Neuronal stem cell (in vitro differentiated cells): ENCODE measurements at regions not wholly inside any gene's neighbourhood (a gene's known extent, or its start where the extent isn't known, plus 50 kb on each side); places are given as distances from the start of the nearest gene placed in this dataset.

Source experiments
- DNase-seq: peaks from one replicate; pipeline ENCODE4 v3.0.0-alpha.2; 2013; ENCODE audit warnings: low spot score
- H2AFZ ChIP-seq: one replicate; pipeline ENCODE4 v1.6.1; 2013; ENCODE audit warnings: mild to moderate bottlenecking, low read length, inconsistent platforms
- H2AK5ac ChIP-seq: 2 replicates; pipeline ENCODE4 v1.6.1; 2013; ENCODE audit warnings: low read depth, mild to moderate bottlenecking, inconsistent platforms, low read length, moderate library complexity, mixed read lengths
- H2BK120ac ChIP-seq: 2 replicates; pipeline ENCODE4 v1.6.1; 2013; ENCODE audit warnings: low read depth, mild to moderate bottlenecking, inconsistent platforms, low read length, moderate library complexity, mixed read lengths
- H2BK12ac ChIP-seq: one replicate; pipeline ENCODE4 v1.6.1; 2013; ENCODE audit warnings: low read length, inconsistent platforms
- H2BK15ac ChIP-seq: 2 replicates; pipeline ENCODE4 v1.6.1; 2013; ENCODE audit warnings: mild to moderate bottlenecking, low read length, inconsistent platforms, mixed read lengths
- H2BK5ac ChIP-seq: one replicate; pipeline ENCODE4 v1.6.1; 2013; ENCODE audit warnings: inconsistent platforms, mild to moderate bottlenecking, low read length, moderate library complexity
- H3K14ac ChIP-seq: one replicate; pipeline ENCODE4 v1.6.1; 2013; ENCODE audit warnings: low read length, inconsistent platforms
- H3K18ac ChIP-seq: 2 replicates; pipeline ENCODE4 v1.6.1; 2013; ENCODE audit warnings: low read length, inconsistent platforms
- H3K23ac ChIP-seq: 2 replicates; pipeline ENCODE4 v1.6.1; 2013; ENCODE audit warnings: low read depth, mild to moderate bottlenecking, mixed read lengths, low read length, inconsistent platforms; ENCODE audit not compliant: poor library complexity
- H3K27ac ChIP-seq: replicated peaks from 3 replicates; pipeline ENCODE4 v1.5.1; 2013; ENCODE audit warnings: low read length, inconsistent platforms
- H3K27me3 ChIP-seq, 3 experiments: 2 replicates each; pipeline ENCODE4 v1.6.1; 2013; ENCODE audit warnings: low read length in 3 of 3, mild to moderate bottlenecking in 2 of 3, inconsistent platforms in 1 of 3, low read depth in 1 of 3, mixed read lengths in 1 of 3, moderate library complexity in 1 of 3; ENCODE audit not compliant: control insufficient read depth in 3 of 3, insufficient read depth in 3 of 3
- H3K36me3 ChIP-seq, 2 donors: replicated peaks in 1 of 2; 2 replicates each; pipeline ENCODE4 v1.6.1; 2013; ENCODE audit warnings: low read length in 2 of 2; ENCODE audit not compliant: control insufficient read depth in 2 of 2, insufficient read depth in 2 of 2
- H3K4ac ChIP-seq: 2 replicates; pipeline ENCODE4 v1.6.1; 2013; ENCODE audit warnings: inconsistent platforms, mild to moderate bottlenecking, low read length, moderate library complexity
- H3K4me1 ChIP-seq, 2 donors: 1 replicate in 1 of 2; 2 replicates in 1 of 2; pipeline ENCODE4 v1.6.1; 2013; ENCODE audit warnings: low read length in 2 of 2, low read depth in 1 of 2; ENCODE audit not compliant: control insufficient read depth in 2 of 2, insufficient read depth in 1 of 2
- H3K4me2 ChIP-seq: one replicate; pipeline ENCODE4 v1.6.1; 2013; ENCODE audit warnings: mild to moderate bottlenecking, low read length, inconsistent platforms; ENCODE audit not compliant: insufficient read depth, poor library complexity, severe bottlenecking
- H3K4me3 ChIP-seq, 2 donors: 2 replicates each; pipeline ENCODE4 v1.5.1; 2013; ENCODE audit warnings: low read length in 2 of 2, mild to moderate bottlenecking in 2 of 2, inconsistent platforms in 1 of 2, moderate library complexity in 1 of 2
- H3K79me1 ChIP-seq: one replicate; pipeline ENCODE4 v1.6.1; 2013; ENCODE audit warnings: low read depth, mild to moderate bottlenecking, inconsistent platforms, low read length, moderate library complexity
- H3K9ac ChIP-seq: one replicate; pipeline ENCODE4 v1.6.1; 2013; ENCODE audit warnings: mild to moderate bottlenecking, low read depth, low read length, inconsistent platforms; ENCODE audit not compliant: poor library complexity
- H3K9me3 ChIP-seq, 2 donors: replicated peaks in 1 of 2; 2 replicates each; pipeline versions ENCODE3 to v1.6.1; 2013; ENCODE audit warnings: low read length in 2 of 2, mild to moderate bottlenecking in 2 of 2, inconsistent platforms in 1 of 2, low read depth in 1 of 2, mixed read lengths in 1 of 2, moderate library complexity in 1 of 2; ENCODE audit not compliant: control insufficient read depth in 2 of 2, insufficient read depth in 1 of 2
- H4K8ac ChIP-seq: one replicate; pipeline ENCODE4 v1.6.1; 2013; ENCODE audit warnings: low read depth, mild to moderate bottlenecking, inconsistent platforms, low read length, moderate library complexity
- H4K91ac ChIP-seq: one replicate; pipeline ENCODE4 v1.6.1; 2013; ENCODE audit warnings: low read length, low read depth, mild to moderate bottlenecking, inconsistent platforms; ENCODE audit not compliant: poor library complexity
- WGBS, 2 donors: extraction: QIAGEN DNeasy Blood & Tissue Kit; methylation state at CpG; one replicate each; pipeline ENCODE4 v1.1.7; 2013; ENCODE audit warnings: missing lambda C conversion rate in 2 of 2, mixed read lengths in 1 of 2; ENCODE audit not compliant: insufficient read length in 2 of 2, insufficient replicate concordance in 1 of 2; ENCODE audit errors: extremely low coverage in 2 of 2; 5-methylcytosine and 5-hydroxymethylcytosine counted together

DNA sequence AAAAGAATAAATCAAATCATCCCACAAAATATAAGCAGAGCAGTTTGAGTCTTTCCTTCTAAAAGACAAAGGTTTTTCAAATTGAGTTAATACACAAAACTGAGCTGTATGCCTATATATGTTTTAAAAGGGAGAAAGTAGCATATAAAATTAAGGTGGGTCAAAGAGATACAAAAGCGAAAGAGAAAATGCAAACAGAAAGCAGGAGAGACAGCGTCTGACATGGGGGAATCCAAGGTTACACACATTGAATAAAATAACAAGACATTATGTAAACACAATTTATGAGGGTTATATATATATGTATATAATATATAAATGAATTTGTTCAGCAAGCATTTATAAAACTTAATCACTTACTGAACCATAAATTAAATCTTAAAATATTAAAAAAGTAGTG lies 276.1 kb upstream of the LCORL start:
- no peak overlapping the region for H3K4me3 ChIP-seq
- H2BK120ac ChIP-seq, result no peak overlapping the region
- no peak overlapping the region for H3K18ac ChIP-seq
- no peak overlapping the region for H4K91ac ChIP-seq
- H2BK5ac ChIP-seq, result no peak overlapping the region
- H3K27ac ChIP-seq, result no peak overlapping the region
- no peaks in the 10 kb centered on the region for H3K9me3 ChIP-seq
- H2AK5ac ChIP-seq, result no peak overlapping the region
- H2AFZ ChIP-seq, result no peak overlapping the region
- no peak overlapping the region for H3K14ac ChIP-seq
- H3K36me3 ChIP-seq, result no peaks in the 10 kb centered on the region
- H2BK12ac ChIP-seq, result no peak overlapping the region
- no peak overlapping the region for H4K8ac ChIP-seq
- H2BK15ac ChIP-seq, result no peak overlapping the region
- WGBS, 2 donors, result no CpG with 5 or more reads among the region's 2 CpGs
- no peak overlapping the region for H3K4ac ChIP-seq
- H3K4me2 ChIP-seq, result no peak overlapping the region
- no peaks in the 10 kb centered on the region for H3K27me3 ChIP-seq
- no peaks in the 10 kb centered on the region for H3K4me1 ChIP-seq
- no peak overlapping the region for H3K9ac ChIP-seq
- H3K79me1 ChIP-seq, result no peaks in the 10 kb centered on the region
- H3K23ac ChIP-seq, result no peak overlapping the region
- DNase-seq, result no peak

GRCh38 chr4:18296411-18296810 lies 274.9 kb upstream of the LCORL start:
- no peak overlapping the region for H4K8ac ChIP-seq
- no peak overlapping the region for H2BK12ac ChIP-seq
- no peak overlapping the region for H3K27ac ChIP-seq
- no peak overlapping the region for H3K23ac ChIP-seq
- no peaks in the 10 kb centered on the region for H3K79me1 ChIP-seq
- no peaks in the 10 kb centered on the region for H3K36me3 ChIP-seq
- H3K14ac ChIP-seq, result no peak overlapping the region
- WGBS, 2 donors, result no CpG with 5 or more reads among the region's 2 CpGs
- H3K27me3 ChIP-seq, result no peaks in the 10 kb centered on the region
- H3K4me3 ChIP-seq, result no peak overlapping the region
- H3K9me3 ChIP-seq, result no peaks in the 10 kb centered on the region
- no peak overlapping the region for H3K4ac ChIP-seq
- no peak overlapping the region for H2BK5ac ChIP-seq
- H2BK120ac ChIP-seq, result no peak overlapping the region
- no peak overlapping the region for H2AFZ ChIP-seq
- no peak overlapping the region for H3K18ac ChIP-seq
- H2BK15ac ChIP-seq, result no peak overlapping the region
- H2AK5ac ChIP-seq, result no peak overlapping the region
- no peaks in the 10 kb centered on the region for H3K4me1 ChIP-seq
- no peak for DNase-seq
- no peak overlapping the region for H3K4me2 ChIP-seq
- no peak overlapping the region for H3K9ac ChIP-seq
- no peak overlapping the region for H4K91ac ChIP-seq

DNA sequence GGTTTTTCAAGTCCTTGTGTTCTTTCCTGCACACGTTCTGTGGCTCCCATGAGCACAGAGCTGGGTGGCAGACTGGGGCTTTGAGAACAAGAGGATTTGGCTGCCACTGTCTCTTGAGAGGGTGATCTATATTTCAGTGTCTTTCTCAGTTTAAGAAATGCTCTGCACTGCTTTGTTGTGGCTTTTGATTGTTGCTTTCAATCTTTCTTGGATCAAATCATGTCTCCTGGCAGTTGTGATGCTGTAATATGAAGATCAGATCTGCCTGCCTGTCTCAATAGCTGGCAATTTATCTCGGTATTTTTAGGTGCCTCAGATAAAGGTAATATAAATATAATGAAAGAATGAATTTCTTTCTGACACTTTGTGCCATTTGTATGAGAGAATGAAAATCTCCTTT lies 273.3 kb upstream of the LCORL start:
- no peak overlapping the region for H2AFZ ChIP-seq
- no peak overlapping the region for H2AK5ac ChIP-seq
- no peaks in the 10 kb centered on the region for H3K36me3 ChIP-seq
- DNase-seq, result no peak
- no peak overlapping the region for H4K91ac ChIP-seq
- H3K27ac ChIP-seq, result no peak overlapping the region
- no peak overlapping the region for H2BK5ac ChIP-seq
- H3K4me3 ChIP-seq, result no peak overlapping the region
- no peak overlapping the region for H3K23ac ChIP-seq
- H3K27me3 ChIP-seq, result no peaks in the 10 kb centered on the region
- no peak overlapping the region for H4K8ac ChIP-seq
- H3K4me1 ChIP-seq, result no peaks in the 10 kb centered on the region
- no CpG with 5 or more reads among the region's 2 CpGs for WGBS, 2 donors
- H3K4ac ChIP-seq, result no peak overlapping the region
- no peak overlapping the region for H3K9ac ChIP-seq
- H3K18ac ChIP-seq, result no peak overlapping the region
- H3K79me1 ChIP-seq, result no peaks in the 10 kb centered on the region
- no peak overlapping the region for H2BK120ac ChIP-seq
- H3K14ac ChIP-seq, result no peak overlapping the region
- no peaks in the 10 kb centered on the region for H3K9me3 ChIP-seq
- no peak overlapping the region for H2BK15ac ChIP-seq
- H3K4me2 ChIP-seq, result no peak overlapping the region
- no peak overlapping the region for H2BK12ac ChIP-seq

GRCh38 chr4:18294021-18294420 lies 272.5 kb upstream of the LCORL start:
- no peak overlapping the region for H2BK12ac ChIP-seq
- H3K4me2 ChIP-seq, result no peak overlapping the region
- H2BK120ac ChIP-seq, result no peak overlapping the region
- H3K18ac ChIP-seq, result no peak overlapping the region
- H4K8ac ChIP-seq, result no peak overlapping the region
- no peak overlapping the region for H3K4ac ChIP-seq
- H2AFZ ChIP-seq, result no peak overlapping the region
- no CpG with 5 or more reads among the region's 6 CpGs for WGBS, 2 donors
- no peak overlapping the region for H2BK5ac ChIP-seq
- no peak overlapping the region for H3K23ac ChIP-seq
- H3K79me1 ChIP-seq, result no peaks in the 10 kb centered on the region
- H3K14ac ChIP-seq, result no peak overlapping the region
- H3K9ac ChIP-seq, result no peak overlapping the region
- H3K4me1 ChIP-seq, result no peaks in the 10 kb centered on the region
- H3K27ac ChIP-seq, result no peak overlapping the region
- H4K91ac ChIP-seq, result no peak overlapping the region
- H3K27me3 ChIP-seq, result no peaks in the 10 kb centered on the region
- H3K4me3 ChIP-seq, result no peak overlapping the region
- H3K36me3 ChIP-seq, result no peaks in the 10 kb centered on the region
- H3K9me3 ChIP-seq, result no peaks in the 10 kb centered on the region
- no peak overlapping the region for H2BK15ac ChIP-seq
- no peak for DNase-seq
- no peak overlapping the region for H2AK5ac ChIP-seq
